ENCODE measurements at regions not wholly inside any gene's neighbourhood (a gene's known extent, or its start where the extent isn't known, plus 50 kb on each side); places are given as distances from the start of the nearest gene placed in this dataset.

DNA sequence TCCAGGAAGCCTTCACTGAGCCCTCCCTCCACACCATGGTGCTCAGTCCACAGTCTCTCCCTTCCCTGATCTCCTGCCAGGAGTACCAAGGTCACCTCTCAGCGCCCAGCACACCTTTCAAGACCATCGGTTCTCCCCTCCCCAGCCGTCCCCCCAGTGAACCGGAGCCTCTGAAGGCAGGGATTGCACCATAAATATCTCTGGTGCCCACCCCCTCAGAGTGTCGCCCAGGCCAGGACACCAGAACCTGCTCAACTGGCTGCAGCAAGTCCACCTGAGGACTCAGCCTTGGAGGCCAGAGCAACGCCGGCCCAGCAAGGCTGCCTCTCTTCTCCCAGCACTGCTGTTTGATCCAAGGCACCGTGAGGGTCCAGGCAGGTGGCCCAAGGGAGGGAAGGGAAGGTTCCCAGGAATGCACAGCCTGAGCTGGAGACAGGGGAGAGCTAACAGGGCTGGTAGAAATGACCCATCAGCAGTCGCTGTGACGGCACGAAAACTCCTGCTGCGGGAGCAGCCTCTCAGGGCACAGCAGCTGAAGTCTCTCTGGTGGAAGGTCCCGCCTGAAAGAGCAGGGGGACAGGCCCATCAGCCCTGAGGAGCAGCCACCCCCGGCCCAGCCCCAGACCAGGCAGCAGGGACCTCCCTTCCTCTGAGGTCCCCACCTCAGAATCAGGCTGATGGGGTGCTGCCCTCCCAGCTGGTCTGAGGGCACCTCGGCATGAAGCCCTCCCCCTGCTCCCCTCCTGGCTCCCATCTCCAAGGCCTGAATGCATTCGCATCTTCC is 80.3 kb downstream of the BUD13 start:
- TF ChIP-seq, protein P1, sequence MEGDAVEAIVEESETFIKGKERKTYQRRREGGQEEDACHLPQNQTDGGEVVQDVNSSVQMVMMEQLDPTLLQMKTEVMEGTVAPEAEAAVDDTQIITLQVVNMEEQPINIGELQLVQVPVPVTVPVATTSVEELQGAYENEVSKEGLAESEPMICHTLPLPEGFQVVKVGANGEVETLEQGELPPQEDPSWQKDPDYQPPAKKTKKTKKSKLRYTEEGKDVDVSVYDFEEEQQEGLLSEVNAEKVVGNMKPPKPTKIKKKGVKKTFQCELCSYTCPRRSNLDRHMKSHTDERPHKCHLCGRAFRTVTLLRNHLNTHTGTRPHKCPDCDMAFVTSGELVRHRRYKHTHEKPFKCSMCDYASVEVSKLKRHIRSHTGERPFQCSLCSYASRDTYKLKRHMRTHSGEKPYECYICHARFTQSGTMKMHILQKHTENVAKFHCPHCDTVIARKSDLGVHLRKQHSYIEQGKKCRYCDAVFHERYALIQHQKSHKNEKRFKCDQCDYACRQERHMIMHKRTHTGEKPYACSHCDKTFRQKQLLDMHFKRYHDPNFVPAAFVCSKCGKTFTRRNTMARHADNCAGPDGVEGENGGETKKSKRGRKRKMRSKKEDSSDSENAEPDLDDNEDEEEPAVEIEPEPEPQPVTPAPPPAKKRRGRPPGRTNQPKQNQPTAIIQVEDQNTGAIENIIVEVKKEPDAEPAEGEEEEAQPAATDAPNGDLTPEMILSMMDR (IDR thresholded peaks at IDR 0.05) = no peak
- no peak for TF ChIP-seq POLR2A (IDR thresholded peaks at IDR 0.05)
